ENCODE measurements at regions not wholly inside any gene's neighbourhood (a gene's known extent, or its start where the extent isn't known, plus 50 kb on each side); places are given as distances from the start of the nearest gene placed in this dataset.

DNA sequence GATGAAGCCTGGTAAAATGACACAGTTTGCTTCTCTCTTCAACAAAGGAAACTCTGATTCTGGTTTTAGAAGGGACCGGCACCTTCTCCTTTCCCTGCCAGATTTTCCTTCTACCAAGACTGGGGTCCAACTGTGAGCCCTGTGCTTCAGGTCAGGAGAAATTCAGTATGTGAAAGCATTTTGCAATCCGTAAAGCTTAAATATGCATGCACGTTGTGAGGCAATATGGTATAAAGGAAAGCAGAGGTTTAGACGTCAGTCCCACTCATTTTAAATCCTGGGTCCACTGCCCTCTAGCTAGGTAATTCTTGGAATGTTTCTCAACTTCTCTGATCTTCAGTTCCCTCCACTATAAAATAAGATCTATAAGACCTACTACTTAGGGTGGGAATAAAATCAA is 359.0 kb upstream of the NPSR1 start:
- intact Hi-C loops (cut with DNase I; ENCODE audit: low total_unique reads) (no loop called here), in situ Hi-C loops (cut with MboI; ENCODE audit: low pct_ligation_motif_present in 1 of 4, low pct_unique_long_range_greater_than_20kb in 1 of 4, low sequenced_read_pairs in 3 of 4) (no loop called here)
- H3K27ac ChIP-seq: no peak overlapping the region
- H3K27me3 ChIP-seq: no peaks in the 10 kb centered on the region
- 86 to 100% methylated on average over 3 to 4 of the region's 4 CpGs for WGBS, 2 donors (ENCODE audit: low coverage in 1 of 2)
- TF ChIP-seq, protein P1, sequence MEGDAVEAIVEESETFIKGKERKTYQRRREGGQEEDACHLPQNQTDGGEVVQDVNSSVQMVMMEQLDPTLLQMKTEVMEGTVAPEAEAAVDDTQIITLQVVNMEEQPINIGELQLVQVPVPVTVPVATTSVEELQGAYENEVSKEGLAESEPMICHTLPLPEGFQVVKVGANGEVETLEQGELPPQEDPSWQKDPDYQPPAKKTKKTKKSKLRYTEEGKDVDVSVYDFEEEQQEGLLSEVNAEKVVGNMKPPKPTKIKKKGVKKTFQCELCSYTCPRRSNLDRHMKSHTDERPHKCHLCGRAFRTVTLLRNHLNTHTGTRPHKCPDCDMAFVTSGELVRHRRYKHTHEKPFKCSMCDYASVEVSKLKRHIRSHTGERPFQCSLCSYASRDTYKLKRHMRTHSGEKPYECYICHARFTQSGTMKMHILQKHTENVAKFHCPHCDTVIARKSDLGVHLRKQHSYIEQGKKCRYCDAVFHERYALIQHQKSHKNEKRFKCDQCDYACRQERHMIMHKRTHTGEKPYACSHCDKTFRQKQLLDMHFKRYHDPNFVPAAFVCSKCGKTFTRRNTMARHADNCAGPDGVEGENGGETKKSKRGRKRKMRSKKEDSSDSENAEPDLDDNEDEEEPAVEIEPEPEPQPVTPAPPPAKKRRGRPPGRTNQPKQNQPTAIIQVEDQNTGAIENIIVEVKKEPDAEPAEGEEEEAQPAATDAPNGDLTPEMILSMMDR (IDR thresholded peaks at IDR 0.05): no peak
- no peak for TF ChIP-seq POLR2A (IDR thresholded peaks at IDR 0.05)
- no peak for TF ChIP-seq EP300 (IDR thresholded peaks at IDR 0.05; ENCODE audit: low read depth)
- no peak for TF ChIP-seq POLR2AphosphoS5 (IDR thresholded peaks at IDR 0.05)
- no peaks in the 10 kb centered on the region for H3K9me3 ChIP-seq
- H3K36me3 ChIP-seq: no peaks in the 10 kb centered on the region
- H3K4me1 ChIP-seq: no peaks in the 10 kb centered on the region
- DNase-seq: no peak
- no peak overlapping the region for H3K4me3 ChIP-seq

DNA sequence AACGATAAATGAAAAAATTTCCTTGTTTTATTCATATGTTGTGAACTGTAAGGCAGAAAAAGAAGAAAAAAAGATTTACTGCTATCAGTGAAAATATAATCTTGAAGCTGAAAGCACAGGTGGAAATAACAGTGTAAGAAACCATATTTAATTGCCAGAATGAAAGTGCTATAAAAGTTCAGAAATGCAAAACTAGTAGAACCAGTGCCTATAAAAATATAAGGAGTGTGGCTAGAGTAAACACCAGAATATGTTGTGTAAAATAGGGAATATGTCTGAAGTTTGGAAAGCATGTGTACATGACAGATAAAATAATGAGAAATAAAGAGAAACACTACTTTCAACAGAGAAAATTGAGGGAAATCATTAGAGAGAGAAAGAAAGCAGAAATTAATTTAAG is 350.5 kb upstream of the NPSR1 start:
- peaks cover 0 to 32% (median 8%) of the 10 kb centered on the region in 4 donors for H3K4me1 ChIP-seq
- TF ChIP-seq EP300 (IDR thresholded peaks at IDR 0.05; ENCODE audit: low read depth) (no peak), POLR2A (IDR thresholded peaks at IDR 0.05) (no peak), POLR2AphosphoS5 (IDR thresholded peaks at IDR 0.05) (no peak)
- TF ChIP-seq, protein P1 (IDR thresholded peaks at IDR 0.05): no peak
- H3K27me3 ChIP-seq: no peaks in the 10 kb centered on the region
- H3K36me3 ChIP-seq: no peaks in the 10 kb centered on the region
- peaks cover 0 to 2% of the 10 kb centered on the region in 2 donors for H3K9me3 ChIP-seq
- peak overlapping the region; percentile 24 to 69 (median 48) for H3K27ac ChIP-seq
- no peak for DNase-seq
- intact Hi-C loops (cut with DNase I; ENCODE audit: low total_unique reads) (no loop called here), in situ Hi-C loops (cut with MboI; ENCODE audit: low pct_ligation_motif_present in 1 of 4, low pct_unique_long_range_greater_than_20kb in 1 of 4, low sequenced_read_pairs in 3 of 4) (no loop called here)
- H3K4me3 ChIP-seq: no peak overlapping the region
- WGBS, 2 donors (ENCODE audit: low coverage in 1 of 2): 27 to 30% methylated on average over 1 of the region's 1 CpG

DNA sequence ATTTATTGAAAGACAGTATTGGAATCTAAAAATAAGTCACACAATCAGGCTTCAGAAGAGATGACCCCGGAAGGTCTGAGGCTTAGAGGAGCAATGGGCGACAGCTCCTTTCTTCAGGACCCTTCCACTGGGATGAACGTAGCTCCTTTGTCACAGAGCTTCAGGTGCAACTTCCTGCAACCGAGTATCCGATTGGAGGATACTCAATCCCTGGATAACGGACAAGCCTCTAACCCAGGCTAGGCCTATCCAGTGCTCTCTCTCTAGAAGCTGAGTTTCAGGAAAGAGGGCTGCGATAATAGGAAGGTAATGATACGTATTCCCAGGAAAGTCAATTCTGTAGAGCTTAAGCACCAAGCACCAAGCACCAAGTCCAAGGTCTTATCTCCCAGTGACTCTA is 349.4 kb upstream of the NPSR1 start:
- Histone ChIP-seq H3K36me3 (no peaks in the 10 kb centered on the region), H3K4me1 (peaks cover 0 to 32% (median 8%) of the 10 kb centered on the region in 4 donors), H3K27ac (peak overlapping the region; percentile 23 to 69 (median 48)), H3K9me3 (peaks cover 0 to 5% of the 10 kb centered on the region in 2 donors), H3K4me3 (no peak overlapping the region), H3K27me3 (no peaks in the 10 kb centered on the region)
- DNase-seq: no peak
- in situ Hi-C loops (cut with MboI; ENCODE audit: low pct_ligation_motif_present in 1 of 4, low pct_unique_long_range_greater_than_20kb in 1 of 4, low sequenced_read_pairs in 3 of 4) (no loop called here), intact Hi-C loops (cut with DNase I; ENCODE audit: low total_unique reads) (no loop called here)
- TF ChIP-seq POLR2A (IDR thresholded peaks at IDR 0.05) (no peak), POLR2AphosphoS5 (IDR thresholded peaks at IDR 0.05) (no peak), EP300 (IDR thresholded peaks at IDR 0.05; ENCODE audit: low read depth) (no peak)
- TF ChIP-seq, protein P1 (IDR thresholded peaks at IDR 0.05): no peak
- 92% methylated on average over 4 to 8 of the region's 8 CpGs for WGBS, 2 donors (ENCODE audit: low coverage in 1 of 2)

DNA sequence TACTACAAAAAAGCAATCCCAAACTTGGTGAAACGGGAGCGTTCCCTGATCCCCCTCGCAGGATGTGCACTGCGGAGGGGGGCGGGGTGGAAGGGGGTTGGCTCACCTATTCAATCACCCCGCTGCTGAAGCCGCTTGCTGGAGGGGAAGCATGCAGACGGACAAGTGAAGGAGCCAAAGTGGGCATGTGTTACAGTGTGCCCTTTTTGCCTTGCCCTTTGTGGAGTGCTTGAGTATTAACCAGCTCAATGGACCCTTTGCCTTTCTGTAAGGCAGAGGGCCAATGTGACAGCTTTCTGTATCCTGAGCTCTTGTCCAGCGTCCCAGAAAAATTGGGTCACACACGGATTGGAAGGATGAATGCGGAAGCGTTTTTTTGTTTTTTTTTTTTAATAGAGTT is 348.9 kb upstream of the NPSR1 start:
- intact Hi-C loops (cut with DNase I; ENCODE audit: low total_unique reads) (no loop called here), in situ Hi-C loops (cut with MboI; ENCODE audit: low pct_ligation_motif_present in 1 of 4, low pct_unique_long_range_greater_than_20kb in 1 of 4, low sequenced_read_pairs in 3 of 4) (no loop called here)
- H3K9me3 ChIP-seq: peaks cover 0 to 5% of the 10 kb centered on the region in 2 donors
- H3K27ac ChIP-seq: no peak overlapping the region
- DNase-seq: no peak
- H3K4me1 ChIP-seq: peaks cover 0 to 32% (median 8%) of the 10 kb centered on the region in 4 donors
- no peaks in the 10 kb centered on the region for H3K36me3 ChIP-seq
- H3K4me3 ChIP-seq: no peak overlapping the region
- 89 to 96% methylated on average over 12 of the region's 12 CpGs for WGBS, 2 donors (ENCODE audit: low coverage in 1 of 2)
- no peak for TF ChIP-seq EP300 (IDR thresholded peaks at IDR 0.05; ENCODE audit: low read depth)
- no peak for TF ChIP-seq POLR2AphosphoS5 (IDR thresholded peaks at IDR 0.05)
- no peak for TF ChIP-seq POLR2A (IDR thresholded peaks at IDR 0.05)
- TF ChIP-seq, protein P1 (IDR thresholded peaks at IDR 0.05): no peak
- H3K27me3 ChIP-seq: no peaks in the 10 kb centered on the region

All from transverse colon (tissue), 4 donors.